GM12873 (cell line): ENCODE measurements at regions not wholly inside any gene's neighbourhood (a gene's known extent, or its start where the extent isn't known, plus 50 kb on each side); places are given as distances from the start of the nearest gene placed in this dataset.

Experiments used
- TF ChIP-seq, protein P1 (sequence below): IDR thresholded peaks from 2 replicates; pipeline ENCODE4 v1.5.1; 2012; ENCODE audit warnings: low read depth, mild to moderate bottlenecking, moderate library complexity, low read length, control low read depth; ENCODE audit not compliant: insufficient read depth; ENCODE audit errors: missing control alignments

DNA sequence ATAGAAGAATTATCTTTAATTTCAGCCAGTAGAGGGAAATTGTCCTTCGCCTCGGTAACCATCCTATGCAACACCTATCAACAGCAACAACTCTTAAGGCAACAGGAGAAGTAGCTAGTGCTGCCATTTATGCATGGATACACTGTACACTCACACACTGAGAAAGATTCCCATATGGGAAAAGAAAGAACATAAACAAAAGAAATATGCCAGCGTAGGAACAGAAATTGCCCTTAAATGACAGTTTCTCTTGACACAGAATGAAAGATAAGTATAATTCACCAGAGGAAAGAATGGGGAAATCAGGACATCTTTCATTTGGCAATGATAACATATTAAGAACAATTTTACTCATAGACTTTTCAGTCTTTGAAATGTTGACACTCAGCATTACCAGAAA, 466.9 kb downstream of the BCAT1 start:
- TF ChIP-seq, protein P1, sequence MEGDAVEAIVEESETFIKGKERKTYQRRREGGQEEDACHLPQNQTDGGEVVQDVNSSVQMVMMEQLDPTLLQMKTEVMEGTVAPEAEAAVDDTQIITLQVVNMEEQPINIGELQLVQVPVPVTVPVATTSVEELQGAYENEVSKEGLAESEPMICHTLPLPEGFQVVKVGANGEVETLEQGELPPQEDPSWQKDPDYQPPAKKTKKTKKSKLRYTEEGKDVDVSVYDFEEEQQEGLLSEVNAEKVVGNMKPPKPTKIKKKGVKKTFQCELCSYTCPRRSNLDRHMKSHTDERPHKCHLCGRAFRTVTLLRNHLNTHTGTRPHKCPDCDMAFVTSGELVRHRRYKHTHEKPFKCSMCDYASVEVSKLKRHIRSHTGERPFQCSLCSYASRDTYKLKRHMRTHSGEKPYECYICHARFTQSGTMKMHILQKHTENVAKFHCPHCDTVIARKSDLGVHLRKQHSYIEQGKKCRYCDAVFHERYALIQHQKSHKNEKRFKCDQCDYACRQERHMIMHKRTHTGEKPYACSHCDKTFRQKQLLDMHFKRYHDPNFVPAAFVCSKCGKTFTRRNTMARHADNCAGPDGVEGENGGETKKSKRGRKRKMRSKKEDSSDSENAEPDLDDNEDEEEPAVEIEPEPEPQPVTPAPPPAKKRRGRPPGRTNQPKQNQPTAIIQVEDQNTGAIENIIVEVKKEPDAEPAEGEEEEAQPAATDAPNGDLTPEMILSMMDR, result no peak

DNA sequence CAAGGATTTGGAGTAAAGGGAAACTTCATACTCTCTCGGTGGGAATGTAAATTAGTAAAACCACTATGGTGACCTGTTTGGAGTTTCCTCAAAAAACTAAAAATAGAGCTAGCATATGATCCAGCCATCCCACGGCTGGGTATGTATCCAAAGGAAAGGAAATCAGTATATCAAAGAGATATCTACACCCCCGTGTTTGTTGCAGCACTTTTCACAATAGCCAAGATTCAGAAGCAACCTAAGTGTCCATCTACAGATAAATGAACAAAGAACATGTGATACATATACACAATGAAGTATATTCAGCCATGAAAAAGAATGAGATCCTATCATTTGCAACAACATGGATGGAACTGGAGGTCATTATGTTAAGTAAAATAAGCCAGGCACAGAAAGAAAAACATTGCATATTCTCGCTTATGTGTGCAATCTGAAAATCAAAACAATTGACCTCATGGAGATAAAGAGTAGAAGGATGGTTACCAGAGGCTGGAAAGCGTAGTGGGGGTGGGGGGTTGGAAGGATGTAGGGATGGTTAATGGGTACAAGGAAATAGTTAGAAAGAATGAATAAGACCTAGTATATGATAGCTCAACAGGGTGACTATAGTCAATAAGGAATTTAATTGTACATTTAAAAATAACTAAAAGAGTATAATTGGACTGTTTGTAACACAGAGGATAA, 468.0 kb downstream of the BCAT1 start:
- TF ChIP-seq, protein P1, result no peak

DNA sequence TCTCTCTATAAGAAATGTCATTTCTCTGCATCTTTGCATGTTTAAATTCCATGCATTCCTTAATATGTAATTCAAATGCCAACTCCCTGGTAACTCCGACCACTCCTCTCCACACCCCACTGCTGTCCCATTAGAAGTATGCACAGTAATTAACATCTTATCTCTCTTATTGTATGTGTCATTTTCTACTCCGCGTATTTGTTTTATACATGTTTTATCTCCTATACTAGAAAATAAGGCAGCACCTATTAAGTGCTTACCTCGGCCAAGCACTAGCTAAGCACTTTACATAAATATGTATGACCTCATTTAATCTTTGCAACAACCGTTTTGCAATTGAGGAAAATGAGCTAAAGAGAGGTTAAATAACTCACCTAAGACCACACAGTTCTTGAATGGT, 469.8 kb downstream of the BCAT1 start:
- TF ChIP-seq, protein P1, result no peak

DNA sequence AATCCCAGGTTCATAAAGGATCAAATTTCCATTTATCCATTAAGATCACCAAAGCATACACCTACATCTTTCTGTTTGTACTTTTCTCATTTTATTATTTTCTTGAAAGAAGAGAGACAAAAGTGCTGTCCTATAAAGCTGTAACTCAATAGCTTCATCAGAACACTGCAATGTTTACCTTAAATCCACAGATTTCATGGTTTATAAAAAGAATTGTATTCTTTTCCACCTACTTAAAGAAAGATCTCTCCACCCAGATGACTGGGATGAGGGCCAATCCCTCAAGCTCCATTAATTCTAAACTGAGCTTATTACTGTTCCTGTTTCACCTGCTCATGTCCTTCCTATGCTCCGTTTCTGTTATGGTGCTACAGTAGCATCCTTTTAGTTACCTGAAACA, 470.6 kb downstream of the BCAT1 start:
- TF ChIP-seq, protein P1, result no peak

DNA sequence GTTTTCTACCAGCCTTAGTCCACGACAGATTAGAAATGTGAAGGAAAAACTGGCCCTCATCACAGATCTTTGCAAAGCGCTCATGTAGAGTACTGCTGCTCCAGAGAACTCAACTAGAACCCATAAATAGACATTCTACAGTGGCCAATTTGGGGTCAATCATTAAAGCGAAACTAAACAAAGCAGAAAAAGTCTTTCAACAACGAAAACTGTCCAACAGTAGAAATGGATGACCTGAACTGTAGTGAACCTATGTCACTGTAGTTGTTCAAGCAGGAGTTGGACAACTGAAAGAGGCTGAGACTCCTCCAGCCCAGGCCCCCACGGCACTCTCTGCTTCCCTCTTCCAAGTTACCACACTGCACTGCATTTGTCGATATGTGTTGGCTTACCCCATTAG, 472.6 kb downstream of the BCAT1 start:
- TF ChIP-seq, protein P1, result no peak

DNA sequence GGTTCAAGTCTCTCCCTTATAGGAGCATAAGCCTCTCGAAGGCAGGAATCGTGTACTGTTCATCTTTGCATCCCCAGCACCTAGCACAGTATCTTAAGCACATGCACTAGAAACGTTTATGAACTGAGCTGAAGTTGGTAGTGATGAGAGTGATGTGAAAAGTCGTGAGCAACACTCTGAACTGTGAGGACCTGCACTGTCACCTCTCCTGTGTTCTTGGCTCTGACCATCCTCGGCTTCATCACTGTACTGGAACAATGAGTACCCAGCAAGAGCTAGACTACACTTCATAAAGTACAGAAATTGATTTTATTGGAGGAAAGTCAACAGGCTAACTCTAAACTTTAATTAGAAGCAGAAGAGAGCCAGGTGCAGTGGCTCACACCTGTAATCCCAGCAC, 473.6 kb downstream of the BCAT1 start:
- TF ChIP-seq, protein P1, result no peak

DNA sequence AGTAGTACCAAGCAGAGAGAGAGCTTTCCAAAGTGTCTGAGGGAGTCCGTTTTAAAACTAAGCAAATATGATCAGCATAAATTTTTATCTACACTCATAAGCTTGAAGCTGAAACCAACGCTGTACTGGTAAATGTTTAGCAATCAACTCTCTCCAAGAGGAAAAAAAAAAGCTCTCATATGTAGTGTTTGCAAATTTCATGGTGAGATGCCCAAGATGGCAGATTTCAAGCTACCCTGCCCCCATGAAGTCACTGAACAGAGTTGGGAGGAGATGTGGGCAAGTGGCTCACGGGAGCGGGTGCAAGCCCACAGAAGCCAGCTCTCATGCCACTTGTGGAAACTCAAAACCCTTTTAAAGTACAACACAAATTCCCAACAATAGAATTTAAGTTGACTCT, 475.8 kb downstream of the BCAT1 start:
- TF ChIP-seq, protein P1, result no peak

DNA sequence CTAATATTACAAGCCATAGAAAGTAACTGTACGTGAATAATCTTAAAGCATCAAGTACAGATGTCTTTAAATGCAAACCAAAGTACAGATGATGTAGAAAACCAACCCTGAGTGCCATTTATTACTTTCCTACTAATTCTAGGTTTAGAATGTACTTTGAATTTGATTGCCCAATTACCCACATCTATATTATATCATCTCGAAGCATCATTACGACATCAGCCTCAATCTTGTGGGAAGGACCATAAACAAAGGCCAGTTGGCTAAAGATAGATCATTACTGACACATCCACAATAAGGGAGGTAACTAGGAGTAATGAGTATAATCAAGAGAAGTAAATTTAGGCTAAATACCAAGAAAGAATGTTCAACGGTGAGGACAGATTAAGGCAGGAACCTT, 478.9 kb downstream of the BCAT1 start:
- TF ChIP-seq, protein P1, result no peak
